ENCODE measurements at regions not wholly inside any gene's neighbourhood (a gene's known extent, or its start where the extent isn't known, plus 50 kb on each side); places are given as distances from the start of the nearest gene placed in this dataset.
"Not testable (repeated sequence)": the region's sequence is repeated elsewhere in the genome, so short reads cannot be mapped to it uniquely, and the experiment has no call there.

DNA sequence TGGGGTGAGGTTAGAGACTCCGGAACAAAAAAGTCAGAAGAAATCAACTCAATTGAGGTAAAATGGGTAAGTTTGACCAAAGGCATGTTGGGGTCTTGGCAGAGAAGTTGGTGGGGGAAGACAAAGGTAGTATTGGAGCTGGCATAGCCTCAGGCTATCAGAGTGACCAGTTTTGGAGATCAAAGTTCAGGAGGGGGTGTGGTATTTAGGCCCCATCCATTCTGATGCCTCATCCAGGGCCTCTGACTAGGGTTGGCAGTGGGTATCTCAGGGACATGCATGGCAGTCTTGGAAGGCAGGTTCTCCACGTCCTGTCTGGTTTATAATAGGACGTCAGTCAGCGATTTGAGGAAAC, 73.2 kb upstream of the TRABD2B start:
- H3K9me3 Mint-ChIP-seq, result peaks cover 0 to 3% (median 0%) of the 10 kb centered on the region in 8 donors
- POLR2A ChIA-PET (ENCODE audit: partially characterized antibody), result no interaction called here

DNA sequence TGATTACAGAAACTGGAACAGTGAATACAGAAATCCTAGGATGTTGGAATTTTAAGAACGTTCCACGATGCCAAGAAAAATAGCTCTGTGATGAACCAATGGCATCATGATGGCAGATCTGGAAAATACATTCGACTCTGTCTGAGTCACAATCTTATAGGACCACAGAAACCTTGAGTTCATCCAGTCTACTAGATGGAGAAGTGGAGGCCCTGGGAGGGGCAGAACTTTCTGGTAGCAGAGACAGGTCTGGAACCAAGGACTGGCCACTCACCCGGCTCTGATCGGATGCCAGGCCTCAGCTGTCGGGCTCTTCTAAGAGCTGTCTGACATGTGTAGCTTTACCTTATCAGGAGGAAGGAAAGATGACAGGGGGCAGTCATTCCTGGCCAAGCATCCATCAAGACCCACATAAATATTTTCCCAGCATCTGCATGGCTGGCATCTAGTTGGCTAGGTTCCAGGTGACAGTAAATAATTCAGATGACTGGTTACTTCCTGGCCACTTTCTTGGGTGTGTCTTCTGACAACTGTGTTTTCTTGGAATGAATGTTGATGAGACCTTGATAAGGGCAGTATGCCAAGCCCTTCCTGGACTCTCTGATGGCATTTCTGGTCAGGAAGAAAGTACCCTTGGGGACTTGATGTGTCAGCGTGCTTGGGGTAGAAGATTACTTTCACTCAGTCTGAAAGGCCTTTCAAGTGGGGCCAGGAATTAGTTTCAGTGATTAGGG, 72.6 kb upstream of the TRABD2B start:
- CTCF ChIA-PET (ENCODE audit: partially characterized antibody), result no interaction called here
- no peak for DNase-seq

More for the DNA sequence above, 73.2 kb upstream of the TRABD2B start:
- H3K9me3 ChIP-seq (ENCODE audit: control insufficient read depth in 1 of 2, low read length in 2 of 2), result no peaks in the 10 kb centered on the region
- no peak overlapping the region for H3K4me3 Mint-ChIP-seq
- H3K27me3 Mint-ChIP-seq, result peaks cover 6 to 9% of the 10 kb centered on the region in 2 donors
- no peak for DNase-seq
- H3K4me3 ChIP-seq (ENCODE audit: low read length in 2 of 2), result no peak overlapping the region
- H3K4me1 ChIP-seq (ENCODE audit: insufficient read depth, low read length), result no peaks in the 10 kb centered on the region
- H3K36me3 ChIP-seq (ENCODE audit: insufficient read depth, low read length), result no peaks in the 10 kb centered on the region
- no peaks in the 10 kb centered on the region for H3K36me3 Mint-ChIP-seq
- CTCF ChIA-PET (ENCODE audit: partially characterized antibody), result no interaction called here
- no peaks in the 10 kb centered on the region for H3K27me3 ChIP-seq (ENCODE audit: insufficient read depth, low read length)
- no peak overlapping the region for H3K27ac Mint-ChIP-seq
- H3K4me1 Mint-ChIP-seq, result no peaks in the 10 kb centered on the region
- intact Hi-C loops (cut with micrococcal nuclease), result no loop called here
- H3K27ac ChIP-seq (ENCODE audit: low read depth, low read length), result no peak overlapping the region

DNA sequence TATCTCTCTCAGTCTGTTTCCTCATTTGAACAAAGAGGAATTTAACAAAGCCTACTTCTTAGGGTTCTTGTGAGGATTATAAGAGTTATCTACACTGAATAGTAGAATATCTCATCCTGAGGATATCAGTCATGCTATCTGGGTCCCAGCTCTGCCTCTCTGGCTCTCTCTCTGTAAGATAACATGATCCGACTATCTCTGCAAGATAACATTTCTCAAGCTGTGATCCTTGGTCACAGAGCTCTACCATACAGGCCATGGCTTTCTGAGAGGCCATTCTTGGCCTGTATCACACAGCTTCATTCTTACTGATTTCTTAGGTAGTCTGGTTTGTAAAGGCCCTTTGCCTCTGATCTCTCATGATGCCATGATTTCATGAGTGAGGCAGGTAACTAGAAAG, 71.0 kb upstream of the TRABD2B start:
- Histone ChIP-seq H3K4me3 (ENCODE audit: low read length in 2 of 2) (no peak overlapping the region), H3K4me1 (ENCODE audit: insufficient read depth, low read length) (no peaks in the 10 kb centered on the region), H3K27me3 (ENCODE audit: insufficient read depth, low read length) (no peaks in the 10 kb centered on the region), H3K9me3 (ENCODE audit: control insufficient read depth in 1 of 2, low read length in 2 of 2) (no peaks in the 10 kb centered on the region), H3K27ac (ENCODE audit: low read depth, low read length) (no peak overlapping the region), H3K36me3 (ENCODE audit: insufficient read depth, low read length) (no peaks in the 10 kb centered on the region)
- no peak overlapping the region for H3K4me3 Mint-ChIP-seq
- no peaks in the 10 kb centered on the region for H3K4me1 Mint-ChIP-seq
- POLR2A ChIA-PET (ENCODE audit: partially characterized antibody), result no interaction called here
- DNase-seq, result no peak
- no peaks in the 10 kb centered on the region for H3K36me3 Mint-ChIP-seq
- intact Hi-C loops (cut with micrococcal nuclease), result no loop called here
- no peak overlapping the region for H3K27ac Mint-ChIP-seq
- peaks cover 0 to 3% (median 0%) of the 10 kb centered on the region in 8 donors for H3K9me3 Mint-ChIP-seq
- H3K27me3 Mint-ChIP-seq, result peaks cover 0 to 5% of the 10 kb centered on the region in 2 donors
- CTCF ChIA-PET (ENCODE audit: partially characterized antibody), result no interaction called here

More for the DNA sequence above, 72.6 kb upstream of the TRABD2B start:
- Mint-ChIP-seq H3K4me3 (no peak overlapping the region), H3K36me3 (no peaks in the 10 kb centered on the region), H3K27ac (no peak overlapping the region), H3K27me3 (peaks cover 4 to 7% of the 10 kb centered on the region in 2 donors), H3K4me1 (no peaks in the 10 kb centered on the region), H3K9me3 (peaks cover 0 to 3% (median 0%) of the 10 kb centered on the region in 8 donors)
- POLR2A ChIA-PET (ENCODE audit: partially characterized antibody), result no interaction called here
- Histone ChIP-seq H3K4me3 (ENCODE audit: low read length in 2 of 2) (no peak overlapping the region), H3K4me1 (ENCODE audit: insufficient read depth, low read length) (no peaks in the 10 kb centered on the region), H3K27me3 (ENCODE audit: insufficient read depth, low read length) (no peaks in the 10 kb centered on the region), H3K27ac (ENCODE audit: low read depth, low read length) (no peak overlapping the region), H3K9me3 (ENCODE audit: control insufficient read depth in 1 of 2, low read length in 2 of 2) (no peaks in the 10 kb centered on the region), H3K36me3 (ENCODE audit: insufficient read depth, low read length) (no peaks in the 10 kb centered on the region)
- intact Hi-C loops (cut with micrococcal nuclease), result no loop called here

DNA sequence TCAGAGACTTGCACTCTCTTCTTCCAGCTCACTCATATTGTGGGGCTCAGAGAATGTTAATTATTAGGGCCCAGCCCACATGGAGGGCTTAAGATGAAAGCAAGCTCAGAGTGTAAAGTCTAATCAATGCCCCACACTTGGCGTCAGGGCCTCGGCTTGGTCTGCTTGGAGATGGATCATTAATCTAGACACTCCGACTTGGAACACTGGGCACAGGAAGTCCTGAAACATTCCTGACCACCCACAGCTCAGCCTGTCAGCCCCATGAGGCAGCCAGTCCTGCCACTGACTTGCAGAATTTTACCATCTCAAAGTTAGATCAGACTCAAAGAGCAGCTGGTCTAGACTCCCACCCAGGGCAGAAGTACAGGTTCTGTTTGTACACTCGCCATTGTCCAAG, 69.8 kb upstream of the TRABD2B start:
- CTCF ChIA-PET (ENCODE audit: partially characterized antibody), result no interaction called here
- H3K4me1 Mint-ChIP-seq, result no peaks in the 10 kb centered on the region
- H3K9me3 Mint-ChIP-seq, result no peaks in the 10 kb centered on the region

DNA sequence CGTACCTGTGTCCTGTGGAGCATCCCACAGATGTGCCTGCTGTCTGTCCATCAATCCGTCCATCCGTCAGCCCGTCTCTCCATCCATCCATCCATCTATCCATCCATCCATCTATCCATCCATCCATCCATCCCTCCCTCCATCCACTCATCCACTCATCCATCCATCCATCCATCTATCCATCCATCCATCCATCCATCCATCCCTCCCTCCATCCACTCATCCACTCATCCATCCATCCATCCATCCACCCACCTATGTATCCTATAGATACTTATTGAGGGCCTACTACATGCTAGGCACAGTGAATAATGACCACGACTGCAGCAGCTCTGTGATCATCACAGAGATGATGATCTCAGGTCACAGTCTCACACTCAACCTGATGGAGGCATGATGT, 67.5 kb upstream of the TRABD2B start:
- H3K4me1 Mint-ChIP-seq; H3K27ac ChIP-seq (ENCODE audit: low read depth, low read length); CTCF ChIA-PET (ENCODE audit: partially characterized antibody); H3K4me1 ChIP-seq (ENCODE audit: insufficient read depth, low read length); H3K4me3 Mint-ChIP-seq; H3K36me3 Mint-ChIP-seq; POLR2A ChIA-PET (ENCODE audit: partially characterized antibody); H3K9me3 ChIP-seq (ENCODE audit: control insufficient read depth in 1 of 2, low read length in 2 of 2); H3K27me3 ChIP-seq (ENCODE audit: insufficient read depth, low read length); H3K27ac Mint-ChIP-seq; intact Hi-C loops (cut with micrococcal nuclease); H3K27me3 Mint-ChIP-seq; DNase-seq; H3K4me3 ChIP-seq (ENCODE audit: low read length in 2 of 2); H3K36me3 ChIP-seq (ENCODE audit: insufficient read depth, low read length); H3K9me3 Mint-ChIP-seq: not testable (repeated sequence)

More for the DNA sequence above, 69.8 kb upstream of the TRABD2B start:
- Histone ChIP-seq H3K9me3 (ENCODE audit: control insufficient read depth in 1 of 2, low read length in 2 of 2) (no peaks in the 10 kb centered on the region), H3K27ac (ENCODE audit: low read depth, low read length) (no peak overlapping the region), H3K4me3 (ENCODE audit: low read length in 2 of 2) (no peak overlapping the region), H3K4me1 (ENCODE audit: insufficient read depth, low read length) (no peaks in the 10 kb centered on the region), H3K36me3 (ENCODE audit: insufficient read depth, low read length) (no peaks in the 10 kb centered on the region), H3K27me3 (ENCODE audit: insufficient read depth, low read length) (no peaks in the 10 kb centered on the region)
- Mint-ChIP-seq H3K27me3 (peaks cover 0 to 3% of the 10 kb centered on the region in 2 donors), H3K4me3 (no peak overlapping the region), H3K36me3 (no peaks in the 10 kb centered on the region), H3K27ac (no peak overlapping the region)
- POLR2A ChIA-PET (ENCODE audit: partially characterized antibody), result no interaction called here
- no peak for DNase-seq
- intact Hi-C loops (cut with micrococcal nuclease), result no loop called here

DNA sequence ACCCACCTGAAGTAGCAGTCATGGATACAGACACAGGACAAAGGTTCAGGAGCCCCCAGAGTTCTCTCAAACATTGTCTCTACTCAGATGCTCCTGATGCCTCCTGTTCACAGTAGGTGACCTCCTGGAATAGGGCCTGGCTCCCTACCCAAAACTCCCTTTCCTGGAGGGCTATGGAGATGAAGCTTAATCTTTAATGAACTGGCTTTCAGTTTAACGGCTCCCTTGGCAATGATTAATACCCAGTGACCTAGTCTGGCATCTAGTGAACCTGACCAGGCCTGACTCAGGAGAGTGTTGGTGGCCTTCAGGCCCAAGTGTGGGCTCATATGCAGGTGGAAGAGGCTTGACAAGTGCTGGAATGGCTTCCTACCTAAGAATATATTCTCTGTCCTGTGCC, 65.2 kb upstream of the TRABD2B start:
- Histone ChIP-seq H3K27ac (ENCODE audit: low read depth, low read length) (no peak overlapping the region), H3K4me1 (ENCODE audit: insufficient read depth, low read length) (no peaks in the 10 kb centered on the region), H3K4me3 (ENCODE audit: low read length in 2 of 2) (no peak overlapping the region), H3K9me3 (ENCODE audit: control insufficient read depth in 1 of 2, low read length in 2 of 2) (no peaks in the 10 kb centered on the region), H3K36me3 (ENCODE audit: insufficient read depth, low read length) (no peaks in the 10 kb centered on the region), H3K27me3 (ENCODE audit: insufficient read depth, low read length) (no peaks in the 10 kb centered on the region)
- Mint-ChIP-seq H3K27me3 (peaks cover 0 to 2% of the 10 kb centered on the region in 2 donors), H3K9me3 (no peaks in the 10 kb centered on the region), H3K36me3 (no peaks in the 10 kb centered on the region), H3K27ac (no peak overlapping the region), H3K4me1 (no peaks in the 10 kb centered on the region), H3K4me3 (no peak overlapping the region)
- DNase-seq, result no peak
- ChIA-PET CTCF (ENCODE audit: partially characterized antibody) (no interaction called here), POLR2A (ENCODE audit: partially characterized antibody) (no interaction called here)
- intact Hi-C loops (cut with micrococcal nuclease), result no loop called here

DNA sequence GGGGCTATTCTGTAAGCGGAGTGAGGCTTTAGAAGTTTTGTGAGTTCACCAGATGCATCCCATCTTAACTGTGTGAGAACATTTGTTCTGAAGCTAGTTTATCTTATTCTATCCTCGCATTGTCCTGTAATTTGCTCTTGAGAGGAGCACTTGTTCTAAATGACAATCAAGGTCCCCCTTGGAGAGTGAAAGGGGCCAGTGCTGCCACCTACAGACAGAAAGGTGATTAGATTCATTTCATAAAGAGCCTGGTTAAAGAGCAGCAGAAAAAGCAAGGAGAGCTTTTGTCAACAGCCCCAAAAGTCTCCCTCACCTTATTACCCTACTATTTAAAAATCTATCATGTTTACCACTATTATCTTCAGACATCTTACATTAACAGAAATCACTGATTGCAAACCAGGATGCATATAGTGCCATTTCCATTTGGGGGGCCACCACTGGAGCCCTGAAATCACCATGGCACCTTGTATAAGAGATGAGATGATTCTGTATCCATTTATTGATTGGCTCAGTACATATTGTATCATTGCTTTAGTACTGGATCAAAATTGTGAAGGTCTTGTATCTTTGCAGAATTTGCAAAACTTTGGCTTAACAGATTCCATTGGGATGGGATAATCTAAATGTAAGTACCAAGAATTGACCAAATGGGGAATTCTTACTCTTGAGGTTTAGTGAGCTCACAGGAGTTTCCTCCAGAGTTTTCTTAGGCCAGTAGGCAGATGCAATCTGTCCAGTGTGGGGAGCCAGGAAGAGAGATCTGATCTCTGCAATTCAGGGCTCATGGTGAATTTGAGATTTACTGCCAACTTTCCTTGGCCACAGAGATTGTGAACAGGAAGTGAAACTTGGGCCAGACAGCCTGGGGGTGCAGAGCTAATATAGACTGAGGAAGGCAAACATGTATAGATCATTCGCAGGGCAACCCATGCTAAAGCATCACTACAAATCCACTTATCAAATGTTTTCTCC, 64.3 kb upstream of the TRABD2B start:
- Mint-ChIP-seq H3K4me1 (no peaks in the 10 kb centered on the region), H3K27ac (no peak overlapping the region), H3K4me3 (no peak overlapping the region), H3K36me3 (no peaks in the 10 kb centered on the region), H3K9me3 (no peaks in the 10 kb centered on the region), H3K27me3 (no peaks in the 10 kb centered on the region)
- DNase-seq, result no peak
- H3K36me3 ChIP-seq (ENCODE audit: insufficient read depth, low read length), result no peaks in the 10 kb centered on the region
- CTCF ChIA-PET (ENCODE audit: partially characterized antibody), result interaction anchor here (1.3 kb wide), 1 partner anchor 11 kb away, joined by 3 read pairs; no protein-coding TSS in a partner anchor
- H3K9me3 ChIP-seq (ENCODE audit: control insufficient read depth in 1 of 2, low read length in 2 of 2), result no peaks in the 10 kb centered on the region
- H3K27me3 ChIP-seq (ENCODE audit: insufficient read depth, low read length), result no peaks in the 10 kb centered on the region
- H3K27ac ChIP-seq (ENCODE audit: low read depth, low read length), result no peak overlapping the region
- POLR2A ChIA-PET (ENCODE audit: partially characterized antibody), result no interaction called here
- no peak overlapping the region for H3K4me3 ChIP-seq (ENCODE audit: low read length in 2 of 2)
- no peaks in the 10 kb centered on the region for H3K4me1 ChIP-seq (ENCODE audit: insufficient read depth, low read length)
- intact Hi-C loops (cut with micrococcal nuclease), result no loop called here

Measured in CD4-positive, alpha-beta memory T cell (primary cell).